HG03457 (cell line): ENCODE measurements at regions not wholly inside any gene's neighbourhood (a gene's known extent, or its start where the extent isn't known, plus 50 kb on each side); places are given as distances from the start of the nearest gene placed in this dataset.

ENCODE experiments used
- ATAC-seq: cut with Tn5 transposase; IDR thresholded peaks from one replicate; pipeline ENCODE4 v1.9.1; 2021; ENCODE audit warnings: moderate number of reproducible peaks; ENCODE audit not compliant: unreplicated experiment

GRCh38 chr10:36183056-36183455 lies 541.0 kb upstream of the FZD8 start:
- no peak for ATAC-seq

GRCh38 chr10:36182606-36183005 lies 540.5 kb upstream of the FZD8 start:
- no peak for ATAC-seq

- no peak for ATAC-seq
These were observed 540.1 kb upstream of the FZD8 start for GRCh38 chr10:36182179-36182566.

- no peak for ATAC-seq
These were observed 539.5 kb upstream of the FZD8 start for GRCh38 chr10:36181426-36182178.

GRCh38 chr10:36178616-36179015 lies 536.5 kb upstream of the FZD8 start:
- ATAC-seq = no peak

GRCh38 chr10:36177071-36177470 lies 535.0 kb upstream of the FZD8 start:
- ATAC-seq = no peak

- no peak for ATAC-seq
These were observed 533.9 kb upstream of the FZD8 start for GRCh38 chr10:36175954-36176353.

- no peak for ATAC-seq
These were observed 531.3 kb upstream of the FZD8 start for GRCh38 chr10:36173364-36173763.

- no peak for ATAC-seq
These were observed 530.2 kb upstream of the FZD8 start for GRCh38 chr10:36171953-36172940.

GRCh38 chr10:36171556-36171952 lies 529.5 kb upstream of the FZD8 start:
- ATAC-seq = no peak

GRCh38 chr10:36170943-36171501 lies 528.9 kb upstream of the FZD8 start:
- ATAC-seq = no peak

- no peak for ATAC-seq
These were observed 528.1 kb upstream of the FZD8 start for GRCh38 chr10:36170142-36170719.

- ATAC-seq = no peak
These were observed 526.7 kb upstream of the FZD8 start for GRCh38 chr10:36168777-36169176.

GRCh38 chr10:36164556-36165504 lies 522.7 kb upstream of the FZD8 start:
- no peak for ATAC-seq

GRCh38 chr10:36163827-36164226 lies 521.7 kb upstream of the FZD8 start:
- no peak for ATAC-seq

- ATAC-seq = no peak
These were observed 515.4 kb upstream of the FZD8 start for GRCh38 chr10:36157486-36157885.

- ATAC-seq = no peak
These were observed 506.1 kb upstream of the FZD8 start for GRCh38 chr10:36148207-36148606.

- no peak for ATAC-seq
These were observed 505.4 kb upstream of the FZD8 start for GRCh38 chr10:36147529-36147928.

GRCh38 chr10:36141856-36142560 lies 499.9 kb upstream of the FZD8 start:
- ATAC-seq = no peak

GRCh38 chr10:36129051-36129450 lies 487.0 kb upstream of the FZD8 start:
- no peak for ATAC-seq
